ENCODE measurements at regions not wholly inside any gene's neighbourhood (a gene's known extent, or its start where the extent isn't known, plus 50 kb on each side); places are given as distances from the start of the nearest gene placed in this dataset.

GRCh38 chr21:34215911-34216717 is 142.7 kb downstream of the MRPS6 start:
- H3K4me3 ChIP-seq (ENCODE audit: low read depth, low read length), result no peak overlapping the region
- TF ChIP-seq MYC (IDR thresholded peaks at IDR 0.05; ENCODE audit: low read depth, low read length) (no peak), POLR2A (IDR thresholded peaks at IDR 0.05; ENCODE audit: extremely low read depth, insufficient read length) (no peak), CTCF (IDR thresholded peaks at IDR 0.05; ENCODE audit: low read depth, low read length) (no peak), MAX (IDR thresholded peaks at IDR 0.05; ENCODE audit: low read depth, low read length) (no peak)
- no peak for DNase-seq (ENCODE audit: low read depth)

GRCh38 chr21:34216718-34217032 is 143.3 kb downstream of the MRPS6 start:
- no peak overlapping the region for H3K4me3 ChIP-seq (ENCODE audit: low read depth, low read length)
- no peak for DNase-seq (ENCODE audit: low read depth)
- TF ChIP-seq POLR2A (IDR thresholded peaks at IDR 0.05; ENCODE audit: extremely low read depth, insufficient read length) (no peak), MYC (IDR thresholded peaks at IDR 0.05; ENCODE audit: low read depth, low read length) (no peak), MAX (IDR thresholded peaks at IDR 0.05; ENCODE audit: low read depth, low read length) (no peak), CTCF (IDR thresholded peaks at IDR 0.05; ENCODE audit: low read depth, low read length) (no peak)

- no peak overlapping the region for H3K4me3 ChIP-seq (ENCODE audit: low read depth, low read length)
- TF ChIP-seq MYC (IDR thresholded peaks at IDR 0.05; ENCODE audit: low read depth, low read length) (no peak), MAX (IDR thresholded peaks at IDR 0.05; ENCODE audit: low read depth, low read length) (no peak), POLR2A (IDR thresholded peaks at IDR 0.05; ENCODE audit: extremely low read depth, insufficient read length) (no peak), CTCF (IDR thresholded peaks at IDR 0.05; ENCODE audit: low read depth, low read length) (no peak)
Observed at GRCh38 chr21:34217263-34217662, 143.9 kb downstream of the MRPS6 start.

GRCh38 chr21:34219334-34220060 is 144.3 kb upstream of the KCNE2 start:
- DNase-seq (ENCODE audit: low read depth), result no peak
- no peak overlapping the region for H3K4me3 ChIP-seq (ENCODE audit: low read depth, low read length)
- TF ChIP-seq MAX (IDR thresholded peaks at IDR 0.05; ENCODE audit: low read depth, low read length) (no peak), CTCF (IDR thresholded peaks at IDR 0.05; ENCODE audit: low read depth, low read length) (no peak)

More at GRCh38 chr21:34217263-34217662, 143.9 kb downstream of the MRPS6 start:
- DNase-seq (ENCODE audit: low read depth), result no peak

GRCh38 chr21:34220556-34221195 is 143.1 kb upstream of the KCNE2 start:
- TF ChIP-seq MAX (IDR thresholded peaks at IDR 0.05; ENCODE audit: low read depth, low read length) (no peak), CTCF (IDR thresholded peaks at IDR 0.05; ENCODE audit: low read depth, low read length) (no peak), MYC (IDR thresholded peaks at IDR 0.05; ENCODE audit: low read depth, low read length) (no peak), POLR2A (IDR thresholded peaks at IDR 0.05; ENCODE audit: extremely low read depth, insufficient read length) (no peak)
- DNase-seq (ENCODE audit: low read depth), result no peak
- H3K4me3 ChIP-seq (ENCODE audit: low read depth, low read length), result no peak overlapping the region

Measured in NB4 (cell line).